HEK293 (cell line): ENCODE measurements at regions not wholly inside any gene's neighbourhood (a gene's known extent, or its start where the extent isn't known, plus 50 kb on each side); places are given as distances from the start of the nearest gene placed in this dataset.

Experiments used
- EGR2 ChIP-seq: fragments of 450-650 bp; formaldehyde crosslinking; IDR thresholded peaks from 2 replicates; pipeline ENCODE4 v1.5.1; 2016; ENCODE audit warnings: low read depth, missing biosample characterization, missing genetic modification characterization
- FEZF1 ChIP-seq: fragments of 450-650 bp; formaldehyde crosslinking; IDR thresholded peaks from 2 replicates; pipeline ENCODE4 v1.5.1; 2016; ENCODE audit warnings: missing biosample characterization, missing genetic modification characterization
- GLI4 ChIP-seq: fragments of 450-650 bp; formaldehyde crosslinking; IDR thresholded peaks from 2 replicates; pipeline ENCODE4 v1.5.1; 2016; ENCODE audit warnings: missing biosample characterization, missing genetic modification characterization
- KLF1 ChIP-seq: fragments of 450-650 bp; formaldehyde crosslinking; IDR thresholded peaks from 2 replicates; pipeline ENCODE4 v1.5.1; 2016; ENCODE audit warnings: missing biosample characterization, missing genetic modification characterization
- KLF16 ChIP-seq: fragments of 450-650 bp; formaldehyde crosslinking; IDR thresholded peaks from 2 replicates; pipeline ENCODE4 v1.5.1; 2017; ENCODE audit warnings: missing biosample characterization, missing genetic modification characterization
- SCRT1 ChIP-seq: fragments of 450-650 bp; formaldehyde crosslinking; IDR thresholded peaks from 2 replicates; pipeline ENCODE4 v1.5.1; 2016; ENCODE audit warnings: missing biosample characterization, missing genetic modification characterization, borderline replicate concordance
- TSHZ1 ChIP-seq: fragments of 450-650 bp; formaldehyde crosslinking; IDR thresholded peaks from 2 replicates; pipeline ENCODE4 v1.5.1; 2016; ENCODE audit warnings: missing biosample characterization, missing genetic modification characterization, borderline replicate concordance
- YY2 ChIP-seq: fragments of 450-650 bp; formaldehyde crosslinking; IDR thresholded peaks from 2 replicates; pipeline ENCODE4 v1.5.1; 2016; ENCODE audit warnings: missing biosample characterization, missing genetic modification characterization
- ZFP41 ChIP-seq: fragments of 450-650 bp; formaldehyde crosslinking; IDR thresholded peaks from 2 replicates; pipeline ENCODE4 v1.5.1; 2016; ENCODE audit warnings: missing biosample characterization, missing genetic modification characterization, borderline replicate concordance
- ZNF155 ChIP-seq: fragments of 450-650 bp; formaldehyde crosslinking; IDR thresholded peaks from 2 replicates; pipeline ENCODE4 v1.5.1; 2016; ENCODE audit warnings: missing biosample characterization, missing genetic modification characterization
- ZNF175 ChIP-seq: fragments of 450-650 bp; formaldehyde crosslinking; IDR thresholded peaks from 2 replicates; pipeline ENCODE4 v1.5.1; 2016; ENCODE audit warnings: missing biosample characterization, missing genetic modification characterization
- ZNF19 ChIP-seq: fragments of 450-650 bp; formaldehyde crosslinking; IDR thresholded peaks from 2 replicates; pipeline ENCODE4; 2016; ENCODE audit warnings: missing biosample characterization, missing genetic modification characterization, low read depth
- ZNF211 ChIP-seq: fragments of 450-650 bp; formaldehyde crosslinking; IDR thresholded peaks from 2 replicates; pipeline ENCODE4 v1.5.1; 2016; ENCODE audit warnings: low read depth, missing biosample characterization, missing genetic modification characterization
- ZNF221 ChIP-seq: fragments of 450-650 bp; formaldehyde crosslinking; IDR thresholded peaks from 2 replicates; pipeline ENCODE4 v1.5.1; 2017; ENCODE audit warnings: missing biosample characterization, missing genetic modification characterization, borderline replicate concordance
- ZNF23 ChIP-seq: fragments of 450-650 bp; formaldehyde crosslinking; IDR thresholded peaks from 2 replicates; pipeline ENCODE4 v1.5.1; 2016; ENCODE audit warnings: missing biosample characterization, missing genetic modification characterization, borderline replicate concordance
- ZNF26 ChIP-seq: fragments of 450-650 bp; formaldehyde crosslinking; IDR thresholded peaks from 2 replicates; pipeline ENCODE4 v1.5.1; 2016; ENCODE audit warnings: missing biosample characterization, missing genetic modification characterization
- ZNF274 ChIP-seq, 2 experiments: fragments of 200-500 bp in 1 of 2; fragments of 450-650 bp in 1 of 2; sonication (Bioruptor generic) in 1 of 2; formaldehyde crosslinking in 1 of 2; IDR thresholded peaks; 2 replicates each; pipeline versions ENCODE4 v1.5.1 to v1.6.1; 2014 to 2016; ENCODE audit warnings: borderline replicate concordance in 1 of 2, inconsistent platforms in 1 of 2, low read length in 1 of 2, missing biosample characterization in 1 of 2, missing genetic modification characterization in 1 of 2
- ZNF292 ChIP-seq: fragments of 450-650 bp; formaldehyde crosslinking; IDR thresholded peaks from 2 replicates; pipeline ENCODE4 v1.5.1; 2016; ENCODE audit warnings: low read depth, missing biosample characterization, missing genetic modification characterization, borderline replicate concordance
- ZNF324 ChIP-seq: fragments of 450-650 bp; formaldehyde crosslinking; IDR thresholded peaks from 2 replicates; pipeline ENCODE4 v1.5.1; 2016; ENCODE audit warnings: missing biosample characterization, missing genetic modification characterization
- ZNF366 ChIP-seq: fragments of 450-650 bp; formaldehyde crosslinking; conservative IDR thresholded peaks from 2 replicates; pipeline ENCODE4 v1.5.1; 2016; ENCODE audit warnings: missing biosample characterization, missing genetic modification characterization
- ZNF416 ChIP-seq: fragments of 450-650 bp; formaldehyde crosslinking; IDR thresholded peaks from 2 replicates; pipeline ENCODE4 v1.5.1; 2016; ENCODE audit warnings: missing biosample characterization, missing genetic modification characterization
- ZNF544 ChIP-seq: fragments of 450-650 bp; formaldehyde crosslinking; IDR thresholded peaks from 2 replicates; pipeline ENCODE4 v1.5.0; 2017; ENCODE audit warnings: missing biosample characterization, missing genetic modification characterization
- ZNF549 ChIP-seq: fragments of 450-650 bp; IDR thresholded peaks from 2 replicates; pipeline ENCODE4 v1.5.1; 2018; ENCODE audit warnings: missing biosample characterization, missing genetic modification characterization, mild to moderate bottlenecking, inconsistent platforms, moderate library complexity
- ZNF585B ChIP-seq: fragments of 450-650 bp; formaldehyde crosslinking; IDR thresholded peaks from 2 replicates; pipeline ENCODE4 v1.5.1; 2016; ENCODE audit warnings: missing biosample characterization, missing genetic modification characterization
- ZNF596 ChIP-seq: fragments of 450-650 bp; IDR thresholded peaks from 2 replicates; pipeline ENCODE4 v1.5.0; 2018; ENCODE audit warnings: missing biosample characterization, mild to moderate bottlenecking, missing genetic modification characterization, moderate library complexity
- ZNF660 ChIP-seq: fragments of 450-650 bp; IDR thresholded peaks from 2 replicates; pipeline ENCODE4 v1.5.1; 2018; ENCODE audit warnings: missing biosample characterization, mild to moderate bottlenecking, missing genetic modification characterization
- ZNF692 ChIP-seq: fragments of 450-650 bp; formaldehyde crosslinking; IDR thresholded peaks from 2 replicates; pipeline ENCODE4 v1.5.1; 2016; ENCODE audit warnings: missing biosample characterization, missing genetic modification characterization
- ZNF776 ChIP-seq: fragments of 450-650 bp; formaldehyde crosslinking; IDR thresholded peaks from 2 replicates; pipeline ENCODE4 v1.5.0; 2017; ENCODE audit warnings: missing biosample characterization, missing genetic modification characterization, borderline replicate concordance
- ZNF777 ChIP-seq: fragments of 450-650 bp; formaldehyde crosslinking; IDR thresholded peaks from 2 replicates; pipeline ENCODE4 v1.5.1; 2017; ENCODE audit warnings: missing biosample characterization, missing genetic modification characterization, borderline replicate concordance
- TF ChIP-seq, protein P1 (sequence below): fragments of 450-650 bp; formaldehyde crosslinking; IDR thresholded peaks from 2 replicates; pipeline ENCODE4 v1.5.1; 2016; ENCODE audit warnings: missing biosample characterization, missing genetic modification characterization
- TF ChIP-seq, protein P2 (sequence below): fragments of 450-650 bp; formaldehyde crosslinking; IDR thresholded peaks from 2 replicates; pipeline ENCODE4 v1.5.1; 2016; ENCODE audit warnings: missing biosample characterization, missing genetic modification characterization, borderline replicate concordance

- TF ChIP-seq SCRT1 (tag by site-specific recombination) = no peak
- TF ChIP-seq, protein P1, sequence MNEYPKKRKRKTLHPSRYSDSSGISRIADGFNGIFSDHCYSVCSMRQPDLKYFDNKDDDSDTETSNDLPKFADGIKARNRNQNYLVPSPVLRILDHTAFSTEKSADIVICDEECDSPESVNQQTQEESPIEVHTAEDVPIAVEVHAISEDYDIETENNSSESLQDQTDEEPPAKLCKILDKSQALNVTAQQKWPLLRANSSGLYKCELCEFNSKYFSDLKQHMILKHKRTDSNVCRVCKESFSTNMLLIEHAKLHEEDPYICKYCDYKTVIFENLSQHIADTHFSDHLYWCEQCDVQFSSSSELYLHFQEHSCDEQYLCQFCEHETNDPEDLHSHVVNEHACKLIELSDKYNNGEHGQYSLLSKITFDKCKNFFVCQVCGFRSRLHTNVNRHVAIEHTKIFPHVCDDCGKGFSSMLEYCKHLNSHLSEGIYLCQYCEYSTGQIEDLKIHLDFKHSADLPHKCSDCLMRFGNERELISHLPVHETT (tag by site-specific recombination) = no peak
- TF ChIP-seq ZNF175 (tag by site-specific recombination) = no peak
- TF ChIP-seq, protein P2, sequence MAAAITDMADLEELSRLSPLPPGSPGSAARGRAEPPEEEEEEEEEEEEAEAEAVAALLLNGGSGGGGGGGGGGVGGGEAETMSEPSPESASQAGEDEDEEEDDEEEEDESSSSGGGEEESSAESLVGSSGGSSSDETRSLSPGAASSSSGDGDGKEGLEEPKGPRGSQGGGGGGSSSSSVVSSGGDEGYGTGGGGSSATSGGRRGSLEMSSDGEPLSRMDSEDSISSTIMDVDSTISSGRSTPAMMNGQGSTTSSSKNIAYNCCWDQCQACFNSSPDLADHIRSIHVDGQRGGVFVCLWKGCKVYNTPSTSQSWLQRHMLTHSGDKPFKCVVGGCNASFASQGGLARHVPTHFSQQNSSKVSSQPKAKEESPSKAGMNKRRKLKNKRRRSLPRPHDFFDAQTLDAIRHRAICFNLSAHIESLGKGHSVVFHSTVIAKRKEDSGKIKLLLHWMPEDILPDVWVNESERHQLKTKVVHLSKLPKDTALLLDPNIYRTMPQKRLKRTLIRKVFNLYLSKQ (tag by site-specific recombination) = no peak
- no peak for TF ChIP-seq ZNF19 (tag by site-specific recombination)
- TF ChIP-seq ZNF274 (IDR thresholded peaks at IDR 0.05; ENCODE audit: low read length) = no peak
- TF ChIP-seq ZNF274 (tag by site-specific recombination; IDR thresholded peaks at IDR 0.05; ENCODE audit: borderline replicate concordance) = no peak
- no peak for TF ChIP-seq ZNF692 (tag by site-specific recombination)
- no peak for TF ChIP-seq ZNF366 (tag by site-specific recombination)
- TF ChIP-seq ZFP41 (tag by site-specific recombination) = no peak
- TF ChIP-seq ZNF585B (tag by site-specific recombination) = peak; percentile 30; the same call in 1 of the 2 replicates
- TF ChIP-seq ZNF26 (tag by site-specific recombination) = no peak
- no peak for TF ChIP-seq KLF16 (tag by site-specific recombination)
- TF ChIP-seq ZNF777 (tag by site-specific recombination) = no peak
- TF ChIP-seq ZNF549 (tag by site-specific recombination) = 0 out of 2 replicates have a peak, but pooled peaks have one; percentile 22
- no peak for TF ChIP-seq ZNF544
- no peak for TF ChIP-seq ZNF776 (tag by site-specific recombination)
- no peak for TF ChIP-seq ZNF211 (tag by site-specific recombination)
- TF ChIP-seq ZNF292 (tag by site-specific recombination) = no peak
- no peak for TF ChIP-seq FEZF1
- no peak for TF ChIP-seq TSHZ1
- TF ChIP-seq GLI4 = no peak
- TF ChIP-seq YY2 (tag by site-specific recombination) = no peak
- TF ChIP-seq ZNF416 (tag by site-specific recombination) = no peak
- no peak for TF ChIP-seq ZNF23
- no peak for TF ChIP-seq ZNF155 (tag by site-specific recombination)
- peak; percentile 68 for TF ChIP-seq EGR2 (tag by site-specific recombination)
- no peak for TF ChIP-seq ZNF221
- no peak for TF ChIP-seq ZNF596
- TF ChIP-seq ZNF324 (tag by site-specific recombination) = no peak
- no peak for TF ChIP-seq KLF1
- no peak for TF ChIP-seq ZNF660 (tag by site-specific recombination)
Observed at GRCh38 chr14:55739967-55740648, 160.1 kb downstream of the KTN1 start (continued).
